ENCODE measurements at regions not wholly inside any gene's neighbourhood (a gene's known extent, or its start where the extent isn't known, plus 50 kb on each side); places are given as distances from the start of the nearest gene placed in this dataset.

DNA sequence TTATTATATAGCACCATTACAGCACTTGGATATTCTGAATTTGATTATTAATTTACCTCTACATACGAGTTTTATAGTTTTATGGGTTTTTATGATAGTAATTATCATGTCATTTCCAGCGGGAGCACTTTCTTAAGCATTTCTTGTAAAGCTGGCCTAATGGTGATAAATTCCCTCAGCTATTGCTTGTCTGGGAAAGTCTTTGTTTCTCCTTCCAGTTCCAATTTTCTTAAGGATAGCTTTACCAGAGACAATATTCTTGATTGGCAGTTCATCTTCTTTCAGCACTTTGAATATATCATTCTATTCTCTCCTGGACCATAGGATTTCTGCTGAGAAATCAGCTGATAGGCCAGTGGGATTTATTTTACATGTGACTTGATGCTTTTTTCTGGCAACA is 505.4 kb downstream of the TMEM232 start:
- 69 to 78% (median 72%) methylated on average over 2 of the region's 2 CpGs for WGBS, 4 donors
- Histone ChIP-seq H3K4me3 (no peak overlapping the region), H3K36me3 (replicated peaks in 1 of 2) (no peaks in the 10 kb centered on the region), H3K9me3 (replicated peaks in 1 of 3) (no peaks in the 10 kb centered on the region), H3K4me1 (replicated peaks in 1 of 2) (no peaks in the 10 kb centered on the region), H3K27ac (no peak overlapping the region), H3K27me3 (no peaks in the 10 kb centered on the region)
- intact Hi-C loops (cut with DNase I), result no loop called here
- TF ChIP-seq, protein P1, sequence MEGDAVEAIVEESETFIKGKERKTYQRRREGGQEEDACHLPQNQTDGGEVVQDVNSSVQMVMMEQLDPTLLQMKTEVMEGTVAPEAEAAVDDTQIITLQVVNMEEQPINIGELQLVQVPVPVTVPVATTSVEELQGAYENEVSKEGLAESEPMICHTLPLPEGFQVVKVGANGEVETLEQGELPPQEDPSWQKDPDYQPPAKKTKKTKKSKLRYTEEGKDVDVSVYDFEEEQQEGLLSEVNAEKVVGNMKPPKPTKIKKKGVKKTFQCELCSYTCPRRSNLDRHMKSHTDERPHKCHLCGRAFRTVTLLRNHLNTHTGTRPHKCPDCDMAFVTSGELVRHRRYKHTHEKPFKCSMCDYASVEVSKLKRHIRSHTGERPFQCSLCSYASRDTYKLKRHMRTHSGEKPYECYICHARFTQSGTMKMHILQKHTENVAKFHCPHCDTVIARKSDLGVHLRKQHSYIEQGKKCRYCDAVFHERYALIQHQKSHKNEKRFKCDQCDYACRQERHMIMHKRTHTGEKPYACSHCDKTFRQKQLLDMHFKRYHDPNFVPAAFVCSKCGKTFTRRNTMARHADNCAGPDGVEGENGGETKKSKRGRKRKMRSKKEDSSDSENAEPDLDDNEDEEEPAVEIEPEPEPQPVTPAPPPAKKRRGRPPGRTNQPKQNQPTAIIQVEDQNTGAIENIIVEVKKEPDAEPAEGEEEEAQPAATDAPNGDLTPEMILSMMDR (IDR thresholded peaks at IDR 0.05), result no peak
- no peak for TF ChIP-seq POLR2A (IDR thresholded peaks at IDR 0.05)
- no peak for DNase-seq

DNA sequence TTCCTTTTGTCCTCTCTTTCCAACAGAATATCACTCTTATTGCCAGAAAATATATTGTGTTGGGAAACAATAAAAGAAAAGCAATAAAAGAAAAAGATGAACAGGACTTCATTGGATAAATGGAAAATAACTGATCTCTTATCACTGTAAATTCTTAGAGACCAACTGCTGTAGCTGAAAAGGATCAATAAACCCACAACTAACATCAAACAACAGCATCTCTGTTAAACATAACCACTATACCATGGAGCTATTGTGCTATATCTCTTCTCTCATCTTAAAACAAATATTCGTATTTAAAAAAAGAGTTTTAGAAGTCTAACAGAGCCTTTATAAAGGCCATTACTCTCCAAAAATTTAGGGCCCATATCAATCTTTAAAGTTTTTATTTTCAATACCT is 502.4 kb downstream of the TMEM232 start:
- 56 to 76% (median 67%) methylated on average over 1 of the region's 1 CpG for WGBS, 4 donors
- H3K9me3 ChIP-seq (replicated peaks in 1 of 3), result no peaks in the 10 kb centered on the region
- intact Hi-C loops (cut with DNase I), result no loop called here
- no peaks in the 10 kb centered on the region for H3K36me3 ChIP-seq (replicated peaks in 1 of 2)
- H3K27me3 ChIP-seq, result no peaks in the 10 kb centered on the region
- H3K27ac ChIP-seq, result no peak overlapping the region
- DNase-seq, result no peak
- H3K4me1 ChIP-seq (replicated peaks in 1 of 2), result no peaks in the 10 kb centered on the region
- TF ChIP-seq POLR2A (IDR thresholded peaks at IDR 0.05), result no peak
- TF ChIP-seq, protein P1 (IDR thresholded peaks at IDR 0.05), result no peak
- no peak overlapping the region for H3K4me3 ChIP-seq

DNA sequence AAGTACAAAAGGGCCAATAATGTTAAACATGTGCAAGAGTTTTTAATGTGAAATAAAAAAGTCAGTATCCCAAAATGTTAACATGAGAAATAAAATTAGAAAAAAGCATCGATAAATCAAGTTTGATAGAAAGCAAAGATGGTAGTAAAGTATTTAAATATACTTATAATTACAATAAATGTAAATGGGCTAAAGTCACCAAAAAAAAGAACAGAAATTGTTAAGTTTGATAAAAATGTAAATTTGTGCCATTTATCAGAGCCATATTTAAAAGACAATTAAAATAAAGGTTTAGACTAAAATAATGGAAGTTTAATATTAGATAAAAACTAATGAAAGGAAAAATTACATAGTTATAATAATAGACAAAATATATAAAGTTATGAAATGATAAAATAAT is 500.5 kb downstream of the TMEM232 start:
- Histone ChIP-seq H3K27ac (no peak overlapping the region), H3K36me3 (replicated peaks in 1 of 2) (no peaks in the 10 kb centered on the region), H3K9me3 (replicated peaks in 1 of 3) (peaks cover 0 to 12% (median 0%) of the 10 kb centered on the region in 3 donors), H3K4me1 (replicated peaks in 1 of 2) (no peaks in the 10 kb centered on the region), H3K4me3 (no peak overlapping the region), H3K27me3 (no peaks in the 10 kb centered on the region)
- no peak for DNase-seq
- TF ChIP-seq, protein P1 (IDR thresholded peaks at IDR 0.05), result no peak
- intact Hi-C loops (cut with DNase I), result no loop called here
- WGBS, 4 donors, result 88 to 97% (median 90%) methylated on average over 1 of the region's 1 CpG

DNA sequence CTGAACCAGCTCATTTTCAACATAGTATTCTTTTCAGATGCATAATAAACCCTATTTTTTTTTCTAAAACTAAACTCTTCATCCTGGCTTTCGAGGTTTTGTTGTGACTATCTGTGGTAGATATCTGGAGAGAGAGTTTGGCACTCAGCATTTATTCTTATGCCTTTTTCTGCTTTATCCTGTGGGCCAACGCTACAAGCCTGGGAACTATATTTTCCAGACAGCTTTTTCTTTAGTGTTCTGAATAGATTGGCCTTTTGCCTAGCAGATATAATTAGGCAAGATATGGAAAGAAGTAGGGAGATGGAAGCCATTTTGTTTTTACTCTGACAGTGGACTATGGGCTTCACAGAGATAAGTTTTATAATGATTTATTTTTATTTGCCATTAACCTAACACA is 486.7 kb downstream of the TMEM232 start:
- no peaks in the 10 kb centered on the region for H3K36me3 ChIP-seq (replicated peaks in 1 of 2)
- no peak for DNase-seq
- no peaks in the 10 kb centered on the region for H3K27me3 ChIP-seq
- no peak overlapping the region for H3K4me3 ChIP-seq
- no peak overlapping the region for H3K27ac ChIP-seq
- no peaks in the 10 kb centered on the region for H3K4me1 ChIP-seq (replicated peaks in 1 of 2)
- no peak for TF ChIP-seq POLR2A (IDR thresholded peaks at IDR 0.05)
- TF ChIP-seq, protein P1 (IDR thresholded peaks at IDR 0.05), result no peak
- H3K9me3 ChIP-seq (replicated peaks in 1 of 3), result no peaks in the 10 kb centered on the region
- WGBS, 4 donors, result 75 to 80% (median 80%) methylated on average over 2 of the region's 2 CpGs
- intact Hi-C loops (cut with DNase I), result no loop called here

All from adrenal gland (tissue), 9 donors.